Inflammatory macrophage (primary cell): ENCODE measurements at regions not wholly inside any gene's neighbourhood (a gene's known extent, or its start where the extent isn't known, plus 50 kb on each side); places are given as distances from the start of the nearest gene placed in this dataset.
"Not testable (repeated sequence)": the region's sequence is repeated elsewhere in the genome, so short reads cannot be mapped to it uniquely, and the experiment has no call there.

Experiments used
- DNase-seq, 2 donors: peaks; one replicate each; pipeline ENCODE4 v3.0.0-alpha.2; 2020 to 2022

DNA sequence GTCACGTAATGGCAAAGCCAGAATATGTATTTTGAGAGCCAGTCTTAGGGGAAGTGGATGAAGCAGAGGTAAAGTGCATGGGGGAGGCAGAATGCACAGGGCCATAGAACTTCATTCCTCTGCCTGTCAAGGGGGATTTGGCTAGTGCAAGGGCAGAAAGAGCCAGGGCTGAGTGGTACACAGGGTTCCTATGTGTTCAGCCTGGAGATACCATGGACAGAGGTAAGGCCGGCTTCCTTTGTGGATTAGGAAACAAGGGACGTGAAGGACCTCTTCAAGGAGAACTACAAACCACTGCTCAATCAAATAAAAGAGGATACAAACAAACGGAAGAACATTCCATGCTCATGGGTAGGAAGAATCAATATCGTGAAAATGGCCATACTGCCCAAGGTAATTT, 241.1 kb upstream of the ELAVL2 start:
- not testable (repeated sequence) for DNase-seq

DNA sequence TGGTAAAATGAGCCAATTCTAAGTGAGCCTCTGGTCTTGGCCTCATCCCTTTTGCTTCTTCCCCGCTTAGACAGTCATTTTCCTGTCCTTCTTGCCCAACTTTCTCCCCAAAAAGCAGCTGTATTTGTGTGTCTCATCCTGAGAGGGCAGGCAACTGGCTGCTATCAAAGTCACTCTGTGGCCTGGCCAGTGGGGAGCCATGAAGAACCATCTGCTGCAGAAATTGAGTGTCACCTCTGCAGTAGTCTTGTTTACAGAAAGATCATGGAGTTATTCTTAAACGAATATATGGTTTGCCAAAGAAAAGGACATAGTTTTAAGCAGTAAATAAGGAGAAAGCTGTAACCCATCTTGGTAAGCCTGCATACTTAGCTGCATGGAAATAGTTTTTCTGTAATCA, 233.6 kb upstream of the ELAVL2 start:
- DNase-seq, result no peak

DNA sequence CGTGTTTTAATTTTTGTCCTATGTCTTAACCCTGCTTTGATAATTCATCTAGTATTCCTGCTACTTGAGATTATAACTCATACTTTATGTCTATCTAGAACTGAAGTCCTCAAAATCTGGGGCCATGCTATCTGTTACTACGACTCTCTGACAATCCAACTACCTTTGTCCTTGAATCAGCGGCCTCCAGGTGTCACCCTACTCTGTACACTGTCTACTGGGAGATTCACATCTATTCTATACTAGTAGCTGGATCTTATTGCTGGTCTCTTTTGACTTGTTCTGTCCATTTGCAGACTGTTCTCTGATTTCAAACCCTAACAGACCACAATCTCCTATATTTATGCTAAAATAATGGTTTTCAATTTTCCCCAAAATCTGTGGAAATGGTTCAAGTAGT, 225.5 kb upstream of the ELAVL2 start:
- DNase-seq, result no peak

DNA sequence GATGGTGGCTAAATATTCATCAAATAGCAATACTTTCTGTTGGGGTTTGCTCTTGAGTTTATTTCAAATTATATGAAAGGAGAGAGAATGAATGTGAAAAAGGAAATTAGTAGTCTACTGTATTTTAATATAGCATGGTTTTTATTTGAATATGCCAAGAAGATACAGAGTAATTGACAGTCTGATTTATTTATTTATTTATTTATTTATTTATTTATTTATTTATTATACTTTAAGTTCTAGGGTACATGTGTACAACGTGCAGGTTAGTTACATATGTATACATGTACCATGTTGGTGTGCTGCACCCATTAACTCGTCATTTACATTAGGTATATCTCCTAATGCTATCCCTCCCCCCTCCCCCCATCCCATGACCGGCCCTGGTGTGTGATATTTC, 224.2 kb upstream of the ELAVL2 start:
- not testable (repeated sequence) for DNase-seq

DNA sequence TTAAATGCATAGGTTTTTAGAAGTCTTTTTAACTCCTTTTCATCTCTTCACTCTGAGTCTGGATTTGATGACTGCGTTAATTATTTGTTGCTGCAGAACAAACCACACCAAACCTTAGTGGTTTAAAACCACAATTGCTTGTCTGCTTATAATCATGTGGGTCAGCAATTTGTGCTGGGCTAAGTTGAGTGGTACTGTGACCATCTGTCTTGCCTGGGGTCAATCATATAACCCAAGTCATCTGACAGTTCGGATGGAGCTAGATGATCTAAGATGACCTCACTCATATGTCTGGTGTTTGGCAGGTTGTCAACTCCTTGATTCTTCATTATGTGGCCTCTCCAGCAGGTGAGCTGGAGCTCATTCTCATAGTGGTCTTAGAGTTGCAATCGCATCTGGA, 219.1 kb upstream of the ELAVL2 start:
- no peak for DNase-seq

DNA sequence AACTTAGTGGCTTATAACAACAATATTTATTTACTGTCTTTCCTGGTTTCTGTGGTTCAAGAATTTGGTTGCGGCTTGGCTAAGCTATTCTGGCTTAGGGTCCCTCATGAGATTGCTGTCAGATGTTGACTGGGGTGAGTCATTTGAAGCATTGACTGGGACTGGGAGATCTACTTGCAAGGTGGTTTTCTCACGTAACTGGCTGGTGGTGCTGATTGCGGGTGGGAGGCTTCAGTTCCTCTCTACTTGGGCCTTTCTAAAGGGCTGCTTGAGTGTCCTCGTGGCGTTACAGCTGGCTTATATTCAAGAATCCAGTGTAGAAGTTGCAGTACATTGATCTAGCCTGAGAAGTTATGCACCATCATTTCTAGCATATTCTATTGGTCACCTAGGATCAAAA, 218.5 kb upstream of the ELAVL2 start:
- DNase-seq, result no peak

DNA sequence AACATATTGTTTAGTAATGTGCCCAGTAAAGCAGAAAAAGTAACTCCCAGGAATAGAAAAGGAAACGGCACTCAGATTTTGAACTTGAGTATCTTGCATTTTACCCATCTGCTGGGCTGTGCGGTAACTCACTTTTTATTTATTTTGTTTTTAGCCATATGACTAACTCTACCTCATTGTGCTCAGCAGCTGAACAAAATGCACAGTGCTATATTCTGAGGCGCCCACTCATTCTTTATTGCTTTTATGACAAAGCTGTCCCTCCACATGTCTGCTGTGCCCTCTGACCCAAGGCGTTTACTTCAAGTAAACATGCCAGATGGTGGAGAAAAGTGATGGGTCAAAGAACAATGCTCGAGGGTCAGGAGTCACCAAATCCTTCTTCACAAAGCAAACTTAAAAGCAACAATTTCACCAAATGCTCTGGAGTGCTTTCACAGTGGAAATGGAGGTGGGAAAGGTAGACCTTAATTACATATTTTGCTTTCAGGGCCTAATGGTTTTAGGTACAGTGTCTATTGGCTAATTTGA, 215.2 kb upstream of the ELAVL2 start:
- DNase-seq, result no peak

DNA sequence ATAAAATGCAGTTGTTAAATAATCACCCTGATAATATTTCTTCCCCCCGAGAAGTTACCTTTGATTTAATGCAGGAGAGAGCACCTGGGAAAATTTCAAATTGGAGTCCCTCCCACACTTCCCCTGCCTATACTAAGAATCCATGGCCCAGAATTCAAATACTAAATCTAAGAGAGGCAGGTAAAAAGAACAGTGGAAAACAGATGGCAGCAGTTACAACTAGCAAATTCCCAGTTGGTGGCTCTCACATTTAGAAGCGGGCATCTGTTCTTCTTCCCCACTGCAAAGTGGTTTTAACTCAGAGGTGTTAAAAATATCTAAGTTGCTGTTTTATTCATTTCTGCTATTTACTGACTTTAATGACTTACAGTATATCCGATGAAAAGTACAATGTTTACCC, 210.4 kb upstream of the ELAVL2 start:
- no peak for DNase-seq

DNA sequence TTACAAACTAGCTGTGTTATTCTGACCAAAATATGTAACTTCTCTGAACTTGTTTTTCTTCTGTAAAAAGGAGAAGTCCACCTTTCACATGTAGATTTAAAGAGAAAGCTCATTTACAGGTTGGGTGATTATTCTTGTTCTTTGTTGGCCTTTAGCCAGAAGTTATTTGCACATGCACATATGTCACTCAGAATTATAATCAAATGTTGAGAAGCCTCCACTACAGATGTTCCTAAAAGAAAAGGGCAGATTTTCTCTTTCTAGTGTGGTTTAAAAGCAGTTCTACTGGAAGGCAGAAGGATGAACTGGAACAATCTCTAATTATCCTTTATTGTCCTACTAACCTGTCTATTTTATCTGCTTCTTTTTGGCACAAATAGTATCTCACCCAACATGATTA, 209.8 kb upstream of the ELAVL2 start:
- DNase-seq, result no peak

DNA sequence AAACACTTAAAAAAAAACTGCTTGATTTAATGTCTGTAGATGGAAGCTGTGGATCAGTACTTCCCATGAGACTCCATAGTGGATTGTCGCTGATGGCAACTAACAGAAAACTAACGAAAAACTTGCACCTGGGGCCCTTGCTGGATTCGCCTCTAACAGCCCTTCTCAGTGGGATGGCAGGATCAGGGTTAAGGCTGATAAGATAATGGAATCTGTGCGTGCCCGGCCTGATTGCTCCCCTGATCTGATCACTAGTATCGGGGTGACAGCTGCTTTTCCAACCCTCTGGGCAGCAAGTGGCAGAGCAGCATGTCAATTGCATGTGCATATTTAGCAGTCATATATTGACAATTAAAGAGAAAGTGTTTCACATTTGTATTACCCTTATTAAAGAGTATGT, 185.8 kb upstream of the ELAVL2 start:
- DNase-seq, result no peak

DNA sequence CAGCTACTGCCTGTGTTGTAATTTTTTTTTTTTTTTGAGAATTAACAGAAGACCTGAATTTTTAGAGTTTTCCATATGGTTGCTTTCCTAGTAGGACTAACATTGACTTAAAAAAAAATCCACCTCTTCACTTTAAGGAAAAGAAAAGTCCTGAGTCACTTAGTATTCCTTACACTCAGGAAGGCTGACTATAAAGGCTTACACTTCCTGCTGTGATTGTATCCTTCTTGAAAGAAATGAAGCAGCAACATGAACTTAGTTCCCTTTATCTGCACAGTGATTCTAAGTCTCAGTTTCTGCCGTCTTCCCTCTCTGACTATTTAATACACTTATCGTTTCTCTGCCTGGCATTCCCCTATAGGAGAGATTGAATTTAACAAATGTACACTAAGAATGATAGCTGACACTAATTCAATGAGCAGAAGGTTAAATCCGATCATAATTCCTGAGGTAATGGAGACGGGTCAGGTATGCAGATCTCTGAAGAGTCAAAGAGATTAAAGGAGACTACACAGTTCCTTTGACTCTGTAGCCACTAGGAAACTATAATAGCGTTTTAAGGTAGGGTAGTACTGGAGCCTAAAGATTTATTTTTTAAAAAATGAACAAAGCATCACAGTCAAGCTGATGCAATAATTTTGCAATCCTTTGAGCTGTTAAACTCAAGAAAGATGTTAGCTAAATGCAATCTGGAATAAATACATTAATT, 185.1 kb upstream of the ELAVL2 start:
- no peak for DNase-seq

DNA sequence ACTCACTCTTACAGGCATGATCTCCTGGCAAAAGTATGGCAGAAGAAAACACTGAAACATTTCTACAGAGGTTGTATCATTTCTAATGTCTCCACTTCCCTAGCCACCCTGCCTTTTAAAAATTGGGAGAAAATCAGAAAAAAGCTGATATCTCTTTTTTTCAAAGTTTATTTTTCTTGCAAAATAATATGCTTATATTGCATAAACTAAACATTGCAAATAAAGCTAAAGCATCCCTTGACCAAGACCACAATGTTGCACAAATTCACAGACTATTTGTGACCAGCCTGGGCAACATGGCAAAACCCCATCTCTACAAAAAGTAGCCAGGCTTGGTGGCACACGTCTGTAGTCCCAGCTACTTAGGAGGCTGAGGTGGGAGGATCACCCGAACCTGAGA, 183.3 kb upstream of the ELAVL2 start:
- no peak for DNase-seq

DNA sequence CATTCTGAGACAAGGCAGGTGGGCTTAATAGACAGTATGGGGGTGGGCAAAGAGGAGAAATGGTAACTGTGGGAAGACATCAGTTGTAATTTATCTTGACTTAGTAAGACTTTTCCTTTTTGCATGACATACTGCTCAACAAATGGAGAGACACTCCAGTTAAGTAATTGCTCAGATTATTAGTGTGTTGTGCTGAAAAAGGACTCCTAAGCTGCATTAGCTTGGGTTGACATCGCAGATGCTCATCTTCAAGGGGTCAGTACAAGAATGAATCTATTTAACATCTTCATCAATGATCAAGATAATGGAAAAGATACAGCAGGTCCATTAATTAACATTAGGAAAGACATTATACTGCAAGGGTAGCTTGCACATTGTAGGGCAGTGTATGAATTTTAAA, 181.1 kb upstream of the ELAVL2 start:
- DNase-seq, result no peak

DNA sequence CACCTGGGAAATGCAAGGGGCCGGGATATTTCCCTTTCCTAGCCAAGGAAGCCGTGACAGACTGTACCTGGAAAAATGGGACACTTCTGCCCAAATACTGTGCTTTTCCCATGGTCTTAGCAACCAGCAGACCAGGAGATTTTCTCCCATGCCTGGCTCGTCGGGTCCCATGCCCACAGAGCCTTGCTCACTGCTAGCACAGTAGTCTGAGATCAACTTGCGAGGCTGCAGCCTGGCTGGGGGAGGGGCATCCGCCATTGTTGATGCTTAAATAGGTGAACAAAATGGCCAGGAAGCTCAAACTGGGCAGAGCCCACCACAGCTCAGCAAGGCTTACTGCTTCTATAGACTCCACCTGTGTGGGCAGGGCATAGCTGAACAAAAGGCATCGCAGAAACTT, 165.8 kb upstream of the ELAVL2 start:
- DNase-seq, result not testable (repeated sequence)

DNA sequence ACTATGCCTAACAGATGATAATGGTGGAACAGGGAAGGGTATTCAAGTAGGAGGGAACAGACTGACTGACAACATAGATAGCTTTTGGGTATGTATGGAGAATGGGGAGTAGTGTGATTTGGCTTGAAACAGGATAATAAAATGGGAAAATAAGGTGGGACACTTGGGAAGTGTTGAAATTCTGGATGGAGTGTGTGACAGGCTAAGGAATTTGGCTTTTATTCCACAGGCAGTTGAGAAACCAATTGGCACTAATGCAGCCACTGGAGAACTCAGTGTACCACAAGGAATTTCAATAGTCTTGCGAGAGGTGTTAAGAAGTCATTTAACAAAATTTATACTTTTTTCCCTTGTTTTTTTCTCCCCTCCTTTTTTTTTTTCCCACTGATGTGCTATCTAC, 153.5 kb upstream of the ELAVL2 start:
- no peak for DNase-seq

DNA sequence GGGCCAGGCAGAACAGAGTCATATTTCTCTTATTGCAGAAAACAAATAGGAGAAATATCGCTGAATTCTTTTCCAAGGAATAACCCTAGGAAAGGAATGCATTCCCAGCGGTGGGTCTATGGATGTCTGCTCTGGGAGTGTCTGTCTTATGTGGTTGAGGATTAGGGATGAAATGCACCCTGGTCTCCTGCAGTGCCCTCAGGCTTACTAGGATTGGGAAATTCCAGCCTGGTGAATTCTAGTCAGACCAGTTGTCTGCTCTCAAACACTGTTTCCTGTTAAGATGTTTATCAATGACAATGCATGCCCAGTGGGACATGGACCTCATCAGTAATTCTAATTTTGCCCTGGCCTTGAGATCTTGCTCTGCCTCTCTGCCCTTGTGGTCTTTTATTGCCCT, 136.1 kb upstream of the ELAVL2 start:
- no peak for DNase-seq

DNA sequence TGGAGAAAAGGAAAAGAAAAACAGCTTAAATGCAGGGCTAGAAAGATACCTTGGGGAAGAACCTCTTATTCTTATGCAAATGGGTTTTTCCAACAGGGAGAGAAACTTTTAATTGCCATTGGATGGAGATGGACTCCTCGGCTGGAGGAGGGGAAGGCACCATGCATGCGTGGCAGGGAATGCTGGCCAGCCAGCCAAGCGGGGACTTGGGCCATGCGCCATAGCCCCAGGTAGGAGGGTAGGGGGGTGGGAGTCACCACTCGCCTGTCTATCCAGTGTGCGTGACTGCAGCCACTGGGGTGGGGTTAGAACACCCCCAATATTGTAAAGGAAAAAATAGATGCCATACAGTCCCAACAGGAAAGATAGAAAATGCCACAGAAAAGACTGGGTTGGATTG, 119.9 kb upstream of the ELAVL2 start:
- DNase-seq, result no peak

DNA sequence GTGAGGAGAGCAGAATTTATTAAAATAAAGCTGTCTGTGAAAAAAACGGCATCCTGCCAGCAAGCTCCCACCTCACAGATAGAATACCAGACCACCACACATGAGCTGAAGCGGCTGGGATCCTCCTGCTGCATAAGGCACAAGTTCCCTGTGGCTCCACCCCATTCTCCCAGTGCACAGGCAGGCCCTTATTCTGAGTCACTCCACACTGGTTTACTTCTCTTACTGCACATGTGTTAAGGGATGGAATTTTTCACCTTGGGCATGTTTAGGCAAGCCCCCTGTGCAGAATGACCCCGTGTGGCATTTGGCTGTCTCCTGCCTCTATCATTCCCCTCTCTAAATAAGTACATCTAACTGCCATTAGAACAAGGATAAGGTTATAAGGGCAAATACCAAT, 115.0 kb upstream of the ELAVL2 start:
- DNase-seq, result no peak

DNA sequence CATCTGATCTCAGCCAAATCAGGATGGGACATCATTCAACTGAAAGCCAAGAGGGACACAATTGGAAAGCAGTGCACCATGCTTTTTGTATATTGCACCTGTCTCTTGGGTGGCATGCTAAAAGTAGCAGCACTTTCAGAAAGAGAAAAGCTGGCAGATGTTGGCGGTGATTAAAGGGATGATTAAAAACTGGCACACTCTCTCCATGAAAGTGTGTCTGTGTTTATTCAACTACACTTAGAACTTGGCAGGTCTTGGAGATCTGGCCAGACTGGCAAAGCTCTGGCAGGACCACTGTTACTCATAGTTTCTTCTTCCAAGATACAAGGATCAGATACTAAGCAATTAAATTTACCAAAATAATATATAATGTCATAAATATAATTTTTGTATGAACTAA, 112.9 kb upstream of the ELAVL2 start:
- DNase-seq, result no peak

DNA sequence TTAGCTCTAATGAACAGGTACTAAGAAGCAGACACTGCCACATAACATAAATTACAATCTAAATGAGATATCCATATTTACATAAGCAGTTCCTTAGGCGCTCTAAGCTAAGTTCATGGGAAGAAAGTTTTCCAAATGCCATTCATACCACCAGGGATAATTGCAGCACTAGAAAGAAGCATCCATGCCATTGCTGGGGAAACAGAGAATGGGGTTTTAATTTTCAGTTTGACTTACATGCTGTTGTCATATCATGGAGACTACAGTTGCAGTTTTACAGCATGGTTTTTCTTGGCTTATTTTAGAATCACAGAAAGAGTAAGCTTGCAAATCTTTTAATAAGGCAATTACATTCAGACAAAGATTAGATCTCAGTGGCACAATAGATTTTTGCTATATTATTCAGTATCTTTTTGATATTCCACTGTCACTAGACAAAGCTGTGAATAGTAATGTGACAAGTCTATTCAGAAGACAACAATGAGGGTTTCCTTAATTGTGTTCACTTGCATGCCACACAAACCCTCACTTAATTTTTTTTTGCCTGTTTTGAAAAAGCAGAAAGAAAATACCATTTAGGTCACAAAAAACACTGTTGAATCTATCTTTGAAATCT, 108.4 kb upstream of the ELAVL2 start:
- no peak for DNase-seq

DNA sequence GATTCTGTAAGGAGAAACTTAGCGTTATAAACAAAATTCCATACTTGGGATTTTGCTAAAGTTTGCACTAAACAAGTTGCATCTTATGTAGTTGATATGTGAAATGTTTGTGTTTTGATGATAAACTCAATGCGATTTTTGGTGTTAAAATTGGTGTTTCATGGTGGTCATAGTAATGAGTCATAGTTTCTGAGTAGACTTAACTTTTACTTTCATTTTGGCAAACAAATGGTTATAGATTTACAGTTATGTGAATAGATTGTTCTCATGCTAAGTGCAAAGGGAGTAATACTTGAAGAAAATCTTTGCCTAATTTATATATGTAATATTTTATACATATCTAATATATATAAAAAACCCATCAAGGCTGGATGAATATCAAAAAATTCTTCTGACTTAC, 107.3 kb upstream of the ELAVL2 start:
- DNase-seq, result no peak

DNA sequence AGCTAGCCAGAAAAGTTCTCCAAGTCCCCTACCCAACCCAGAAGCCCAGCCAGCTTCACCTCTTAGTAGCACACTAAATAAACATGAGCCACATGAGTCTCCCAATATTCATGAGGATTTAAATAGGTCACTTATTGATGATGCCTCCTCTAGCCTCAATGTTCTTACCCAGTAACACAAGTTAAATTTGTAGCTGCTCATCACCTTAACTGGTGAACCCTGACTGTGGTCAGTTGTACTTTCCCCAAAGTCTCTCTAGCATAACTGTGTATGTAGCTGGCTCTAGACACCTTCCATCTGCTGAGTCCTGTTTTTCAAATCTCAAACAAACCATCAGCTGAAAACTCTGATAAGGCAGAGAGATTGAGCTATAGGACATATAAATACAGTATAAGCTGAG, 100.3 kb upstream of the ELAVL2 start:
- no peak for DNase-seq

DNA sequence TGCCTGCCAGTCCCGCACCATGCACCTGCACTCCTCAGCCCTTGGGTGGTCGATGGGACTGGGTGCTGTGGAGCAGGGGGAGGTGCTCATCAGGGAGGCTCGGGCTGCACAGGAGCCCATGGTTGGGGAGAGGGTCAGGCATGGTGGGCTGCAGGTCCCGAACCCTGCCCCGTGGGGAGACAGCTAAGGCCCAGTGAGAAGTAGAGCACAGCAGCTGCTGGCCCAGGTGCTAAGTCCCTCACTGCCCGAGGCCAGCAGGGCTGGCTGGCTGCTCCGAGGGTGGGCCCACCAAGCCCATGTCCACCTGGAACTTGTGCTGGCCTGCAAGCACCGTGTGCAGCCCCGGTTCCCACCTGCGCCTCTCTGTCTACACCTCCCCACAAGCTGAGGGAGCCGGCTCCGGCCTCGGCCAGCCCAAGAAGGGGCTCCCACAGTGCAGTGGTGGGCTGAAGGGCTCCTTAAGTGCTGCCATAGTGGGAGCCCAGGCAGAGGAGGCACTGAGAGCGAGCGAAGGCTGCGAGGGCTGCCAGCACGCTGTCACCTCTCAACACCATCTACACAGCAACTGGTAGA, 88.5 kb upstream of the ELAVL2 start:
- no peak for DNase-seq

DNA sequence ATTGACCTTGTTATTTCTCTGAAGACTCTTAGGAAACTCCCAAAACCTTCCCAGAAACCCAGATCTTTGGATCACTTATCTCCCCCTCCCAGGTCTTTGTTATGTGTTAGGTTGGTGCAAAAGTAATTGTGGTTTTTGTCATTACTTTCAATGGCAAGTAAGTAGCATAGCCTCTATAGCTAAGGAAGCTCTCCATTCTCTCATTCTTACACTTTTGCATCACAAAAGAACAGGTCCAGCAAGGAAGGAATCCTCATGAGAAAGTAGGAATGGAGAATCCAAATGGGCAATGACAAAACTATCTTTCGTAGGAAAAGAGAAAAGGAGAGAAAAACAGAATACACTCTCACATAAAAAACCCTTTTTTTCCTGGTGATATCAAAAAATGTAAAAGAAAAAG, 81.3 kb upstream of the ELAVL2 start:
- no peak for DNase-seq
